NCI-H2196 treated with DMSO at 0.1 percent for 48 hours (cell line): ENCODE measurements at regions not wholly inside any gene's neighbourhood (a gene's known extent, or its start where the extent isn't known, plus 50 kb on each side); places are given as distances from the start of the nearest gene placed in this dataset.
A peak's percentile ranks its signal among the peaks of the same experiment; 100 is the strongest.

Experiments
- DNase-seq: peaks from one replicate; lab custom pipeline; 2025; ENCODE audit not compliant: unreplicated experiment; lab: John Stamatoyannopoulos, UW

DNA sequence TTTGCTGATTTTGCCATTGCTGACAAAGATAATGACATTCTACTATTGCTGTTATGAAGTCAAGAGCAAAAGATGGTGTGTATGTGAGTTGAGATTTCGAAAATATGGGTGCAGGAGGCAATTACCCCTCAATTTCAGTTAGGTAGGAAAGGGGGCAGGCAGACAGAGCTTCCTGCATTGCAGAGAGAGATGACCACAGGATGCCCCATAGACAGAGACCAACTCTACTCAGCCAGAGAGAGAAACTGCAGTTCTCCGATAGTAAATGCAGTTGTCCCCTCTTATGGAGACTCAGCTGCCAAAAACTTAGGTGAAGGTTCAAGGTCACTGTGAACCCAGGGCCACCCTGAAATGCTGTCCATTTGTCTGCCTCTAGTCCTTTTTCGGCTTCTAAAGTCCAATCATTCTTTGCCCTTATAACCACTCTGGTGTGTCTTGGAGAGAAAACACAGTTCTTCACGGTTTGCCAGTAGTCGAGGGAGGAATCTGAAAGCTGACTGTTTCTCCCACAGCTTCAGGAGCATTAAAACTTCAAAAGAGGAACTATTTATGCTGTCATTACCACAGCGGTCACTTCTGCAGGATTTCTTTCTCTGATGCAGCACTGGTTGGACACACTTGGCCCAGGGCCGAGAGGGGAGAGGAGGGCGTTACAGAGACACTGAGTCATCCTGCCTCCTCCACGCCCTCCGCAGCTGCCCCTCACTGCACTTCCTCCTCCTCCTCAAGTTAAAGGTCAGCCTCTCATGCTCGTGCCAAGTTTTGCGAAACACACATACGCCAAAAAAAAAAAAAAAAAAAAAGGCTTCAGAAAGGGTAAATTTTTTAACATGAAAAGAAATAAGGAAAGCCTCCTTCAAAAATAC, 264.3 kb downstream of the FOXO1 start:
- DNase-seq = peak; percentile 1

DNA sequence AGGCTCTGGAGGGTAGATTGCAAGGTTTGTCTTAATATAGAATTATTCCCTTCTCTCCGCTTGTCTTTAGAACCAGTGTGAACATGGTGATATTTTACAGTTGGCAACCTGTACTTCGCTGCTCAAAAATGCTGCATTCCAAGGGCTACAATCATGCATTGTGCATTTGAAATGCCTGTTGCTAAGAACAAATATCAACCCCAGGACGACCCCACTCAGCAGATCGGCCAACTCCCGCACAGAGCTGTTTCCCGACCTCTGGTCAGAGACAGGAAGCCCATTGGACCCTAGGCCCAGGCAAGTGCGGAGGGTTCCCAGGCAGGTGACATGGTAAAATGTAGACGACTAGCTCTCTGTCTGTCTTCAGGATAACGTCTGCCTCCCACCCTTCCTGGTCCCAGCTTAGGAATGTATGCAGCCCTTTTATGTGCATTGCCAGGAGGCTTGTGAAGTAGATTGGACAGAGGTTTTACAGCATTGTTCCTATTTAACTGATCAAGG, 263.5 kb downstream of the FOXO1 start:
- DNase-seq = no peak

DNA sequence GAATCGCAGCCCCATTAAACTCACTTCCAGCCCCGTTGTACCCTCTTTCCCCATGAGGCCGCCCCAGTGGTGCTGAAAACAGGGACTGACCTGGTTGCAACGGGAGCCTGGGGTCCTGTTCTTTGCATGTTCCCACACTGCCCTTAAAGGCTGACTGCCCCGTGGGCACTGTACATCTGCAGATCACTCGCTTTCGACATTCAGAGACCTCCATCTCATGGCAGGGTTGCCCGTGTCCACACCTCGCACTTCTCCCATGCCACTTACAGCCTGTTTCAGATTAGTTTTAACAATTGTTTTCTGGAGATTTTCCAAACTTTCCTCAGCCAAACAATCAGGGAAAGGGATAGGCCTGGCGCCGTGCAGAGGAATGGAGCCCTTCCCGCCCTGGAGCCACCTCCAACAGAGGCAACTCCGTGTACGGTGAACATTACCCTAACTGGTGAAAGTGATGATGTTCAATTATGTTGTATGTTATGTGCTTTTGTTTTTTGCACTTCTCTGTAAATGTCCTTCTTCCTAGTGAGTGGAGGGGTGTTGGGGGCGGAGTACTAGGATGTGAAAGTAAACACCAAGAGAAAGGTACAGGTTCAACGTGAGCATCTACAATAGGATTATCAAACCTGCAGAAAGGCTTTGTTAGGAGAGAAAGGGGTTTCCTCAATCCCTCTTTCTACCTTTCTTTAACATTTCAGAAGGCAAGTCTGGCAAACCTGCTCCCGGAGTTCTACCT, 262.8 kb downstream of the FOXO1 start:
- no peak for DNase-seq

DNA sequence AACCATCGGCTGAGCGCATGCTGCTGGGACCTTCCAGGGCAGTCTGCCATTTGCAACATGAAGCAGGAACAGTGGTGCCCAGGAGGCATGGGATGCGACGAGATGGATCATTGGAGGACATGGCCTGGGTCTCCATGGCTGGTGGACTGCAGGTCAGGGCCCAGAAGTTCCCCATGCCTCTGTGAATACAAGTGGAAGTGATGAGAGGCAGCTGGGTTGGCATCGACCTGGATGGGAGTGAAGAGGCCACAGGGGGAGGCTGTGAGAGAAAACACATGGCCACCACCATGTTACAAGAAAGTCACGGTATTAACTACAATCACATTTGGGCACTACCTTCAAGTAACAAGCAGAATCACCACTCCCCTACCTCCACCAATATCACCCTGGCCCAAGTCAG, 262.0 kb downstream of the FOXO1 start:
- DNase-seq = no peak

DNA sequence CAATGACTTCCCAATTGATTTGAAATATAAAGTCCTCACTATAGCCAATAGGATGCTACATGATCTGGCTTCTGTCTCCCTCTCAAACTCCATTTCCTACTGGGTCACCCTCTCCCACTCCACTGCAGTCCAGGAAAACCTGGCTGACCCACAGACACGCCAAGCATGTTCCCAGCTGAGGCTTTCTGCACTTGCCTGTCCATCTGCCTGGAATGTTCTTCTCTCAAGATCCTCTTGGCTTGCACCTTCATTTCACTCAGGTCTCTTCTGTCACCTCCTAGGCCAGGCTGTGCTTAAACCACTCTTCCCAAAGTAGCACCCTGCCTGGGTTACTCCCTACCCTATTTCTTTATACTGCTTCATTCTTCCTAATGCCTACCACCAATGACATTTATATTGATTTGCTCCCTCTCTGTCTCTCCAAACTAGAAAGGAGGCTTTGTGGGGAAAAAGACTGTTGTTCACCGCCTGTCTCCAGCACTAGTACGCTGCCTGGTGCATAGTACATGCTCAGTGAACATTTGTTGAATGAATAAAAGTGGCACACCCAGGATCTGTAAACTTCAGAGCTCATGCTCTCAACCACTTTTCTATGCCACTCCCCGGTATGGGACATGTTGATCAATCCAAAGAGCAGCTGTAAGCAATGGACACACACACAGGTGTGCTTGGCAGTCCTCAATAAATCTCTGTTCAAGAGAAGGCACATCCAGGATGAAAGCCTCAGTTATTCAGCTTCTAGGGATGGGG, 261.3 kb downstream of the FOXO1 start:
- no peak for DNase-seq

DNA sequence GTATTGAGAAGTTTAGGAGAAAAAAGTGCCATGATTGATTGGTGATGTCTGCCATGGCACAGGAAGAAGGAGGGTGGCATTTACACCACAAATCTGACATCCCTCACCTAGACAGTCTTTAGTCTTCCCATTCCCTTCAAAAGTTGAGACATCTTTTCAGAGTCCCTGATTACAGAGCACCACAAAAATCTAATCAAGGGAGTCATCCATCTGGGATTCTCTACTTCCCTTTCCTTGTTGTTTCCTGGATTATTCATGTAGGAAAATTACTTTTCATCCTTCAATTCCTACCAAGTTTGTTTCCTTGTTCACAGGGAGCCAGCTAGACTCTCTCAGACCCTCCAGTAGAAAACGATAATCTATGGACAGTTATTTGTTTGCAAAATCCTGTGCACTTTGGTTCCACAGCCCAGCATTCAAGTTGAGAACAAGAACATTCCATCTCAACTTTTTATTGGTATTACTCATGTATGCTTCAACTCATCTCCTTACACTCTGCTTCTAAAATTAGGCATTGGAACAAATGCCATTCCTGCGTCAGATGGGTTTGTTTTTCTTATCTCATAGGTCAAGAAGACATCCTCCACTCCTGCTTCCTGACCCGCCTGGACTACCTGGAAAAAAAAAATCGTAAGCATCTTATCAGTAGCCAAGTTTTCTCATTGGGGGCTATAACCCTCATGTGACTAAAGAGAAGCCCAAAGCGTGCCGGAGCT, 259.9 kb downstream of the FOXO1 start:
- DNase-seq = no peak

DNA sequence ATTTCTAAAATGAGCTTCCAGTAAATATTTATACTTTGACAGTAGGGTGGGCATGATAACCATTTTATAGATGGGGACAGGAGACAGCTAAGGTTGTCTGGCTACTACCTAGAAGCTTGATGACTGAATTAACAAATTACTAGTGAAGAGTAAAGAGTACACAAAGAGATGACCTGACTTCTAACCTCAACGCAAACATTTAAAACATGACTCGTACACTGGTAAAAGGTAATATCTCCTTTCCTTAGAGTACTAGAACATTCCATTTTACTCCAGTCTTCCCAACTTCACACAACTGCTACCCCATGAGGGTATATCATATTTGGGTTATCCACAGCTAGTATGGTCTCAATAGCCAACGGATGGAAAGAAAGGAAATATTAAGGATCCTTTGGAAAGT, 258.9 kb downstream of the FOXO1 start:
- no peak for DNase-seq

DNA sequence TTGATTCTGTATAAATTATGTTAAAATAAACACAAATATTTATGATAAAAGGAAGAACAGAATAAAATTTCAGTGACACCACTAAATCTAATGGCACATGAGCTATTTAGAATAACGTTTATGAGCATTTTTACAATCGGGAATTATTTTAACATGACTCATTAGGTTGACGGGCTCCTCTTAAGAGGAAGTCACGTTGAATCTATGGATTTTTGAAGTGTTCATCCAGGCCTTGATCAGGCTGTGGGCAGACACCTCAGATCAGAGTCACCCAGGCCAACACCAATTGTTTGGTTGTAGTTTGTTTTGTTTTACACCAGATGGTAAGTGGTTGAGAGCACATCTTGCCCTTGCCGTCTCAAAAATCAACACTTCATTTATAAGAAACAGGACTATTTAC, 257.8 kb downstream of the FOXO1 start:
- DNase-seq = no peak

DNA sequence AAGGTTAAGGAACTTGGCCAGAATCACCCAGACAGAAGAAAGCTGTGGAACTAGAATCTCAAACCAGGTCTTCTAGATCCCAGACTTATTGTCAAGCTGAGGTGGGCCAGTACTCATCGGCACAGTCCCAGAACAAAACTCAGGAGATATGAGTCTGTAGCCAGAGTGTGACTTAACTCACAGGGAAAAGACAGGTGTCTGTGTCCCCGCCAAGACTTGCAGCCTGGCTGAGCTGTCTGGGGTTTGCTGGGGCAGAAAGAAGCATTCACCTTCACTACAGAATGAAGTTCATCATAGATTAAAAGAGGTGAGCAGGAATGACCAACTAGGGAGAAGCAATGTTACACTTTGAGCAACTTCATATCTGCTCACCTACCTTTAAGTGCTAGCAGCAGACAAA, 257.2 kb downstream of the FOXO1 start:
- no peak for DNase-seq

DNA sequence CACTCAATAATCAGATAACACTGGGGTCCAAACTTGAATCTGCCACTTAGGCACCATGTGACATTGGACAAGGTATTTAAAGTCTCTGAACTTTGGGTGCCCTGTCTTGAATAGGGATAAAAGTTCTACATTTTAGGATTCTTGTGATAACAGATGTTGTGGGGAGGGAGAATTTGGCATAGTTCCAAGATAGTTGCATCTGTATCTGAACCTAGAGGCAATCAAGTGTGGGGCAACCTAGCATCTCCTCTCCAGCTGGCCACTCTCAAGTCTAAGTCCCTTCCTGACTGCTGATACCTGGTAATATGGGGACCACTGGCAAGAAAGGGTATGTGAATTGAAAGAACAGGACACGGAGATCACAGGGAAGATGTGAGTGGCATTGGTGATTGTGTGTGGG, 256.1 kb downstream of the FOXO1 start:
- DNase-seq = no peak

DNA sequence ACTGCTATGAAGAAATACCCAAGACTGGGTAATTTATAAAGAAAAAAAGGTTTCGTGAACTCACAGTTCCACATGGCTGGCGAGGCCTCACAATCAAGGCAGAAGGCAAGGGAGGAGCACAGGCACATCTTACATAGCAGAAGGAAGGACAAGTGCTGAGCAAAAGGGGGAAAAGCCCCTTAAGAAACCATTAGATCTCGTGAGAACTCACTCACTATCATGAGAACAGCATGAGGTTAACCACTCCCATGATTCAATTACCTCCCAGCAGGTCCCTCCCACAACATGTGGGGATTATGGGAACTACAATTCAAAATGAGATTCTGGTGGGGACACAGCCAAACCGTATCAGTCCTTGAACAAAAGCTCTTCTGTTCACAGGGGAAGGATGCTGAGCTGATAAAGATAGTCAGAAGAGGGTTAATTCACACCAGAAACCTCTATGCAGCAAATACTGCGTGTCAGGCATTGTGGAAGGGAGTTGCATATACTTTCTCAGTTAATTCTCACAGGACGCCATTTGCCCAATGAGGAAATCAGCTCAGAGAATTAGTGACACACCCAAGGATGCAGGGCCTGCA, 246.2 kb downstream of the FOXO1 start:
- DNase-seq = no peak

DNA sequence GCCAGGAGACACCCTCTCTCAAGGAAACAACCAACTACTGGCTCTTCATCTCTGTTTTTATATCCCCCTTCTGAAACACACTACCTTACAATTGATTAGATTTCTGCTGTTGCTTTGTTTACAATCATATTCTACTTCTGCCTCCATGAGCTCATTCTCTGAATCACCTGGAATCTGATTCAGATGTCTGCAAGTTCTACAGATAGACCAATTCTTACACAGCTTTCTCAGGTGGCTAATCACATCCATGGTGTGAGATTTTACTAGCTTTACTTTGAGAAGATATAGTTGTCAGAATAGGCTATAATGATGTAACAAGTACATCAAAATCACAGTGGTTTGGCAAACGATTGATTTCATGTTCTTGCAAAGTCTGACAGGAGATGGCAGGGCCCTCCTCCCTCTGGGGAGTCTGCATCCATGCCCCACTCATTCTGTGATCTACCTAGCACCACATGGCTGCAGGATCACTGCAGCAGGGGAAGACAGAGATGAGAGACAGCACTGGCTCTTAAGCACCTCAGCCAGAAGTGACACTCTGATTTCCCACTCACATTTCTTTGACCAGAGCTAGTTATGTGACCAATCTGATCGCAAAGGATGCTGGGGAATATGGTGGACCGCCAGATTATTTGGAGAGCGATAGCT, 243.7 kb downstream of the FOXO1 start:
- DNase-seq = no peak

DNA sequence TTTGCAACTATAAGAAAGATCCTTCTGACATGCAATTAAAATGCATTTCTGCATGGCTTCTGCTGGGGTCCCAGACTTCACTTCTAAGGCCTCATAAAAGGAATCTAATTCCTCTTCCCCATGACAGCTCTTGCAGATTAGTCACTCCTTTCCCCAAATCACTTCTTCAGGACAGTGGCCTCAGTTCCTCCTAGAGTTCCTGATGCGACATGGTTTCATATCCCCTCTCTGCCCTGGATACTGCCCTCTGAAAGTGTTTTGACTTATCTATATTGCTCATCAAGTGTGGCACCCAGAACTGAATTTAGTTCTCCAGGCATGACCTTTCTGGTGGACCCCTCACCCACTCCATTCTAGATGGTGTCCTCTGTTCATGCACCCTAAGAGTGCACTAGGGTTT, 238.1 kb downstream of the FOXO1 start:
- no peak for DNase-seq

DNA sequence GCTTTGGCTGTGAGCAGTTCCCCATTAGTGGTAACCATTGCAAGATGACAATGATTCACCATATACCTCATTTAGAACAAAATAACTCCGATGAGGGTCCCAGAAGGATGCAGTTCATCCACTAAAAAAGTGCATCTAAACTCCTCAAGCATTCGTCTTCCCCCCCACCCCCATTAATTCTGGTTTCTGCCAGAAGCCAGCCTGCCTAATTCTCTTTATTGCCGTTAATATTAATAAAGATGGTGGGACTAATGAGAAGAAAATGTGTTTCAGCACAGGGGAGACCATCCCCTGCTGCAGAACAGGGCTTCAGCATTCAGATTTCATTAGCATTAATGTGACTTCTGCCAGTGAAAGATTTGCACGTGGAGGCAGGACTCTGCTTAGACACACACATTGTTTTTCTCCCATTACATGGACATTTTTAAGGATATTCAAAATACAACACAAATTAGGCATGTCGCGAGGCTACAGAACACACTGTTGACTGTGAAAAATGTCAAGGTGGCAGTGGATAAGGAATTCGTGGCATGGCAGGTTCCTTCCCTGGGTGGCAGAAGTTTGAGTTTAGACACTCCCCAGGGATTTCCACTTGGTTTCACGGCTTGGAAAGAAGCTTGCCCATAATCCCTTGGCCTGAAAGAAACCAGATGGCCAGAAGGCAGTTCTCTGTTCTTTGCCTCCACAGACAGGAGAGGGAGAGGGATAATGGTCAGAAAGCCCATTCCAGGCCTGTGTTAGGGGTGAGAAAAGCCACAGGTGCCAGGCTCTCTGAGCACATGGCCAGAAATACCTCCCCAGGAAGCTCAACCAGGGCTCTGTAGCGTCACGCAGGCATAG, 236.5 kb downstream of the FOXO1 start:
- DNase-seq = no peak

DNA sequence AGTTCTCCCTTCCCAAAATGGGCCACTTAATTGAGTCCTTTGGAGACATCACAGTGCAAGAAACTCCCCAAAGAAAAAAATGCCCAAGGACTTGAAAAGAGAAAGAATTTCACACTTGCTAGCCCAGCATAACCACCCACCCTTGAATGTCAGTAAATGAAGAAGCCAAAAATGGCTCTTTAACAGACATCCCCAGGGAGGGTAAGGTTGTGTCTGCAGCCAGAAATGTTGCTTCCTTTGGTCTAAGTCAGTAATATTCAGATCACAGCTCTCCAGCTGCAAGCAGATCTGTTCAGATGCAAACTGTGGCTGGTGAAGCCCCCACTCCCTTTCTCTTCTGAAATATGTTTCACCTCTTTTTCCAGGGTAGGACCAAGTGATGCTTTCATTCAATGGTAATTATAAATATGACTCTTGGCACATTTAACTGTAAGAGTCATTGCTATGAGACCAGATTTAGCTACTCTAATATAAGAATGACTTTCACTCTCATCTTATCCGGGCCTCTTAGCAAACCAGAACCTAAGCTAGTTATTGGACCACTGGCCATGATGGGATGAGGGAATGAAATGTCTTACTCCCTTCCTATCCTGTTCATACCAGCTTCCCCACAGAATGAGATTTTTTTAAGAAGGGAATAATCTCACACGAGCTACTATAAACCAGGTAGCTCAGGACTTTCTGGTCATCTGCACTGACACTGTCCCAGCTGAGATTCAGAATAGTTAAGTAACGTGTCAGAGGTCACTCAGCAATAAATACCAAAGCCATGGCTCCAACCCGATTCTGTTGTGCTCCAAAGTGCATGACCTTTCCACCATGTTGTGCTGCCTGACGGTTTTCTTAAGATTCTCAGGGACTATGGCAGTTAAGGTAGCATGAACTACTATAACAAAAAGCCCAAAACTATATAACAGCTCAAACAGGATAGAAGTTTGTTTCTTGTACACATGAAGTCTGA, 234.1 kb downstream of the FOXO1 start:
- DNase-seq = no peak

DNA sequence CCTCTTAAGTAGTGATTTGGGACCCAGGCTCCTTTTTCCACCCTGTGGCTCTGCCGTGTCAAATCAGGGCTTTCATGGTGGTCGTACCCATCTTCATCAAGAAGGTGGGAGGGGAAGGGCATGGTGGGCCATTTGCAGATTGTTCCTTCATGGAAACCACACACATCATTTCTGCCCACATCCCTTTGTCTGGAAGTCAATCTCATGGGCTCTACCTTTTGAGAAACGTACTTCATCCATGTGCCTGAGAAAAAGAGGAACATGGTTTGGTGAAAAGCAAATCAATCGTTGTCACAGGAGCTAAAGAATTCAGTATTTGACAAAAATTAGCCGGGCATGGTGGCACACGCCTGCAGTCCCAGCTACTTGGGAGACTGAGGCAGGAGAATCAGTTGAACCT, 233.4 kb downstream of the FOXO1 start:
- DNase-seq = no peak

DNA sequence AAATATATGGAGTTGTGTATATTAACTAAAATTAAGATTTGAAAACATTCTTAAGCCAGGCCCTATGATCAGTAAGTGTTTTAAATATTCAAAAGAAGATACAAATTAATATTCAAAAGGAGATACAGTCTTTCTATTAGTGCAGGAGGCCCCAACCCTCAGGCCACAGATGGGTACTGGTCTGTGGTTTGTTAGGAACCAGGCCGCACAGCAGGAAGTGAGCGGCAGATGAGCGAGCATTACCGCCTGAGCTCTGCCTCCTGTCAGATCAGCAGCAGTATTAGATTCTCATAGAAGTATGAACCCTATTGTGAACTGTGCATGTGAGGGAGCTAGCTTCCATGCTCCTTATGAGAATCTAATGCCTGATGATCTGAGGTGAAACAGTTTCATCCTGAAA, 232.9 kb downstream of the FOXO1 start:
- no peak for DNase-seq
